GM13976 (cell line): ENCODE measurements at regions not wholly inside any gene's neighbourhood (a gene's known extent, or its start where the extent isn't known, plus 50 kb on each side); places are given as distances from the start of the nearest gene placed in this dataset.

Source experiments
- DNase-seq: peaks from one replicate; pipeline ENCODE4 v3.0.0; 2012; ENCODE audit warnings: low spot score
- CTCF ChIP-seq: IDR thresholded peaks from 2 replicates; pipeline ENCODE4 v1.5.1; 2012; ENCODE audit warnings: borderline replicate concordance, mild to moderate bottlenecking; ENCODE audit not compliant: insufficient read depth; ENCODE audit errors: extremely low read depth, missing control alignments, control extremely low read depth
- in situ Hi-C: fragments of 300-500 bp; cut with MboI; formaldehyde crosslinking; loops from one replicate; pipeline ENCODE4 v1.12.0; 2022; ENCODE audit warnings: low sequenced_read_pairs, mixed read lengths, inconsistent platforms; ENCODE audit not compliant: unreplicated experiment

GRCh38 chr21:18152371-18152770 lies 92.3 kb upstream of the CHODL start:
- no peak for TF ChIP-seq CTCF
- in situ Hi-C loops = no loop called here
- DNase-seq = no peak

- in situ Hi-C loops = no loop called here
- DNase-seq = no peak
- TF ChIP-seq CTCF = no peak
Observed at GRCh38 chr21:18151046-18151445, 93.6 kb upstream of the CHODL start.

DNA sequence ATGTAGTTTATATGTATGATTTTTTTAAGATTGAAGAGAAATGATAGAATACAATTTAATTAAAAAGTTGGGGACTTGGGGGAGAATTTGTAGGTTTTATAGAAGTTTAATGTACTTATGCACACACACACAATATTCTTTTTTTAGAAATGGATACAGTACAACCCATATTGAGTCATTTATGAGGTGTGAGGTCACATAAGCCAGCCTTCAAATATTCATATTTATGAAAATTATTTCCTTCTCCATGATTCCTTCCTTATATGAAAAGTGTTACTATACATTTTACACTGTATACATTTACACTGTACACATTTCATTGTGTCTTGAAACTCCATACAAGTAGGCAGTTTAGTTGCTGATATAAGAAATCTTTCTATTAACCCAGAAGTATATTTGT lies 96.2 kb upstream of the CHODL start:
- DNase-seq = no peak
- TF ChIP-seq CTCF = no peak
- in situ Hi-C loops = no loop called here

- in situ Hi-C loops = no loop called here
- DNase-seq = no peak
- TF ChIP-seq CTCF = no peak
Observed at GRCh38 chr21:18147678-18148077, 97.0 kb upstream of the CHODL start.

DNA sequence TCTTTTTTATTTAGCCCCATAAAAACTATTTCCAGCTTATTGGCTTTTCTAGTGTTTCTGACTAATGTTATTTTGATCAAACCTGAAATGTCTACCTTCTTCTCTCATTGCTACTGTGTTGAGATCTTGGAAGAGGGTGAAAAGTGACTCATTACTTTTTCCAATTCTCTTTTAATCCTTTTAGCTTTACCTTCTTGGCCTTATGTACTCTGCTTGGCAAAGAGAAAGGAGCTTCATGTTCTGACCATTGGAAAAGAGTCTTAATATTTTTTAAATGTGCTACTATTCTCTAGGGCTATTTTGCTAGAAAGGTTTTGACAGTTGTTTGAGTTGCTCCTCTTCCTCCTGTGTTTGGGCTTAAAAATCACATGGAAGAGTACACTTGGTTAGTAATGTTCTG lies 97.8 kb upstream of the CHODL start:
- in situ Hi-C loops = no loop called here
- no peak for TF ChIP-seq CTCF
- no peak for DNase-seq

DNA sequence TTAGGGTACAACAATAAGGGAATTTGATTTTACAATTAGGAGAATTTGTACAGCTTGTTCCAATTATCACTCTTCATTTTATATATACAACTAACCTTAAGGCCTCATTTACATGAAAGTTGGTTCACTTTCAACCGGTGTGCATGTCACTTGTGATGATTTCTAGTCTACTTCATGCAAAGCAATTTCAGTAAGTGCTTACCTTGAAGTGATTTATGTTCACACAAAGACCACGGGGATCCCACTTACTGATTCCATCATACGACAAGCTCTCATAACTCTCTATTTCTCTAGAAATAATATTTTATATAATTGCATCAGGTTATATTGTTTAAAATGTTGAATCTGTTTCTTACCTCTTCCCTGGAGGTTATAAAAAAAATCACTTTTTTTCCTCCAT lies 100.3 kb upstream of the CHODL start:
- in situ Hi-C loops = no loop called here
- TF ChIP-seq CTCF = no peak
- no peak for DNase-seq

GRCh38 chr21:18142655-18143054 lies 102.0 kb upstream of the CHODL start:
- in situ Hi-C loops = no loop called here
- TF ChIP-seq CTCF = no peak
- DNase-seq = no peak
